ENCODE measurements at regions not wholly inside any gene's neighbourhood (a gene's known extent, or its start where the extent isn't known, plus 50 kb on each side); places are given as distances from the start of the nearest gene placed in this dataset.

DNA sequence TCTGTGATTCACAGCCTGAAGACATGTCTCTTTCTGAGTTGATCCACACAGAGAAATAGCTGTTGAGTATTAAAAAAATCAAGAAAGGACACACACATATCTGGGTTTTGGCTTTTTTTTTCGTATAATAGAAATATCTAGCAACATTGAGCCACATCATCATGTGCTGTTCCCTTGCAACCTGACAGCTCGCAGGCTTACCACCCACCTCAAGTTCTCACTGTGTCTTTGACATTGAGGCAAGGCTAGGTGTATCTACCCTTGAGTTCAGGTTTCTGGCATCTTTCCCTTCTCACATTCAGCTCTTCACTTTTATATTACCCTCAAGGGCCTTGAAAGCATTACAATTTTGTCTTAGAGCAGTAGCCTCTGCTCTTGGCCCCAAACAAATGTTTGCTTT is 490.3 kb upstream of the KIRREL3 start:
- DNase-seq (ENCODE audit: low spot score), result no peak

DNA sequence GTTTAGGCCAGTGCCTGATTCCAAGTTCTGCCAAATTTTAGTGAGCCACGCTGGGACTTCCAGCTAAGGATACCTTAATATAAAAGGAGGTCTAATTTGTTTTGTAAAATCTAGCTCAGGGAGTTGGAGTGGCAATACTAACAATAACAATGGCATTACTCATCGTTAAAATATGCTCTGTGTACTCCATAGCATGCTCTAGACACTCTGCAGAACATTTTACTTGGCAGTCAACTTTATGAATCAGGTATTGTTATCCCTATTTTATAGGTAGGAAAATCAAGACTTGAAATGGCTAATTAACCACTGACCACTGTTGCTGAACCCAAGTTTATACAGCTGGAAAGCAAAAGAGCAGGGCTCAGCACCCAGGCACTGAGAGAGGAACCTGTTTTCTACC is 485.0 kb upstream of the KIRREL3 start:
- DNase-seq (ENCODE audit: low spot score), result no peak

DNA sequence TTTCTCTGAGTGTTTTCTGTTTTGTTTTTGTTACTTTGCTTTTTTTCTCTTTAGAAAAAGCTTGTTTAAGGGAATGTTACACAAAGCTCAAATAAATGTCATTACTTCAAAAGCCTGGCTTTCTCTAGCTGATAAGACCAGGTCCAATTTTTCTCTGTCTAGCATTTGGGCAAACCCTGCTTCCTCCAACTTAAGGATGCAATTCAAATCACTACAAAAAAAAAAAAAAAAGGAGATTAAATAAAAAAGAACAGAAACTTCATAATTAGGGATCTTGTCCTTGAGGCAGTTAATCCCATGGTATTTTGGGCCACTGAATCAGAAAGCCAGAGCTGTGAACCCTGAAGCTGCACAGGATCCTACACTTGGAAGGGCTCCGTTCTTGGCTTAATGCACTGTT is 480.8 kb upstream of the KIRREL3 start:
- DNase-seq (ENCODE audit: low spot score), result no peak

DNA sequence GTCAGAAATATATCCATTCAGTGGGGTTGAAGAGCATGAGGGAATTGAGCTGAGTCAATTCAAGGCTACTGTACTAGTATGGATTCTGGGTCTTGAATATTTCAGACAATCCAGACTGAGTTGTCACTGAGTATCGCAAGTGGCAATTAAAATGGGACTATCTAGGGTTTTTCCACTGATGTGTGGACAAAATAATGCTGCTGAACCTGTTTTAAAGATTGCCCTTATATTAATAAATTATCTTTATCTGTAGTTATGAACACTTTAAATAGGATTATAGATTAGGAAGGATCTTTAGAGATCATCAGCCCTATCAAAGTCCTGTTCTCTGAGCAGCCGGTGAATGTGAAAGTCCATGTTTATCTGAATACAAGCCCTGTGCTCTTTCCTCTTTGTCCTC is 478.3 kb upstream of the KIRREL3 start:
- DNase-seq (ENCODE audit: low spot score), result no peak

DNA sequence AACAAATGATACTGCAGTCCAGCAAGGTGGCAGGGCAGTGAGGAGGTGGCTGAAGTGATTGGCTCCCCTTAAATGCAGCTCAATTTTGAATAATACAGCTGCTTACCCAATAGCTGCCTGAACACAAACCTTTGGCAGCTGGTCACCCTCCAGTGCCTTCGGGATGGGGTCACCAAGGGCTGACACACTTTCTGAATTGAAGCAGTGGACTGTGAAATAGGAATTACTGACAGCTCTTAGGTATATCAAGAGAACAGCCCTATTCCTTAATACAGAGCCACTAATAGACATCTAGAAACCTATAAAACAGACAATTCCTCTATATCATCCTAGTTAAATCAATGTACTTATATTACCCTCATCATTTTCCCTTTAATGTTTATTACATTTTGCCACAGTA is 474.2 kb upstream of the KIRREL3 start:
- DNase-seq (ENCODE audit: low spot score), result no peak

DNA sequence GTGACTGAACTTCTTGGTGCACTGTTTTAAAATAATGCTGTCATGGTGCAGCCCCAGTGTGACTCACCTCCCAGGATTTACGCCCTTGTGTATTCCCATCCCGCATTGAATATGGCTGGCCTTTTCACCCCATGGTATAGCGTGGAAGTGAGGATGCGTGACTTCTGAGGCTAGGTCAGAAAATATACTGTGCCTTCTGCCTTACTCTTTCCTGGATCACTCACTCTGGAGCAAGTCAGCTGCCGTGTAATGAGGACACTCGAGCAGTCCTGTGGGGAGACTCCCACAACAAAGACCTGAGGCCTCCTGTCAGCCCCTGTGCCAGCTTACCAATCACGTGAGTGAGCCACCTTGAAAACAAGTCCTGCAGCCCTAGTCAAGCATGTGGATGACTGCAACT is 471.9 kb upstream of the KIRREL3 start:
- DNase-seq (ENCODE audit: low spot score), result no peak

DNA sequence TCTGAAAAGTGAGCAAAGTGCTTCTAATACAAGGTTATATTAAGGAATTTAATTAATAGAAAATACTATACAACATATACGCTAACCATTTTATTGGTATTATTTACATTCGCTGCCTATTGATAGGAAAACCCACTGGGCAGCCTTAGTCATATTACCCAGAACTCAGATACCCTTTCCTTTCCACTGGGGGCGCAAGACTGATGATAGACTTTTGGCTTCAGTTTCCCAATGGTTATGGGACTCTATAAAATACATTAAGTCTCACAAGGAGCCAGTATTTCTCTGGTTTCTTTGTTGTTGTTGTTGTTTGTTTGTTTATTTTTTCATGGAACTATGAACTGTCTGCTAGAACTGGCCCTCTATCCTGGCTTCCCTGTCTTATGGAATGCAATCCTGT is 471.1 kb upstream of the KIRREL3 start:
- DNase-seq (ENCODE audit: low spot score), result no peak

DNA sequence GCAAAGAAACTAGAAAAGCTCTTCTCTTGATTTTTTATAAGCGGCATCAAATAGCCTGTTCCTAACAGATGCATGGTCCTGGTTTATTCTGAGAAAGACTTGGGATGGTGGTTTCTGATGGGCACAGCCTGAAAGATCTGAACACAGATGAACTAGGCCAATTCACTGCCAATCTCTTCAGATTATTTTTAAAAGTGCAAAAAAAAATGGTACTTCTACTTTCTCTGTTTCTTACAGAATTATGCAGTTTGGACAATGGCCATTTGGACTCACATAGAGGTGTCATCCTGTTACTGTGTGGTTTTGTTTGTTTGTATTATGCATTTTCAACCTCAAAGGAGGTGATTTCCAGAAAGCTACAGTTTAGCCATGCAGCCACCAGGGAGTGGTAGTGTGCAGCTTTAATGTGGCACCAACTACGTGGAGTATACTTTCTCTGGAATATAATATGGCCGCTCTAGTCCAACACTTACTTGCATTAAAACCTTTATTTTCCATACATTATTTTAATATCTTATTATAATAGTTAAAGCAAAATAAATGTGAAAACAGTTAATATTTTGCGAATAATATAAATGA is 469.8 kb upstream of the KIRREL3 start:
- DNase-seq (ENCODE audit: low spot score), result no peak

DNA sequence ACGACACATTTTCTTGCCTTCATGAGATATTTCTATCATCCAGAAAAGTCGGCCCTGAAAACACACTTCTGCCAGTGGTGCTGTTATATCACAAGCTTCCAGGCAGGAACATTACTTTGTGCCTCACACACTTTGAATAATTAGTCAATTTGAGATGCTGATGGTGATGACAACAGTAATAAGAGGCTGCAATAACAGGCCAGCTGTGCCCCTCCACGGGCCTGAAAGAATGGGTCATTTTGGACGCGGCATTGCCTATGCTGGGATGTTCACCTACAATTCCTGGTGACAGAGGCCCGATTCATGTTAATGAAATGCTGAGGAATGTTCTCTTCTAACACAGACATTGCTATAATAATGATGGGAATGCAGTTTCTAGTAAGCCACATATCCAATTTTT is 463.8 kb upstream of the KIRREL3 start:
- DNase-seq (ENCODE audit: low spot score), result no peak

DNA sequence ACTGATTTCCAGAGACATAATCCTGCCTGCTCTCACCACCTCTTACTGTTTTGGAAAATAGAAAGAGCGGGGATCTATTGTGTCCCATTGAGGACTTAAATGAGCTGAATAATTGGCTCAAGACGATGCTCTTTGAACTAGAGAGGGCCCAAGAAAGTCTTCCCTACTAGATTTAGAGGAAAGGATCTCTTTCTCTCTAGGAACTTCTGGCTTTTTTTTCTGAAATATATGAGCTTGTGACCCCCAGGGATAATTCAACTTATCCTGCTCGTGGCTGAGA is 461.4 kb upstream of the KIRREL3 start:
- DNase-seq (ENCODE audit: low spot score), result no peak

DNA sequence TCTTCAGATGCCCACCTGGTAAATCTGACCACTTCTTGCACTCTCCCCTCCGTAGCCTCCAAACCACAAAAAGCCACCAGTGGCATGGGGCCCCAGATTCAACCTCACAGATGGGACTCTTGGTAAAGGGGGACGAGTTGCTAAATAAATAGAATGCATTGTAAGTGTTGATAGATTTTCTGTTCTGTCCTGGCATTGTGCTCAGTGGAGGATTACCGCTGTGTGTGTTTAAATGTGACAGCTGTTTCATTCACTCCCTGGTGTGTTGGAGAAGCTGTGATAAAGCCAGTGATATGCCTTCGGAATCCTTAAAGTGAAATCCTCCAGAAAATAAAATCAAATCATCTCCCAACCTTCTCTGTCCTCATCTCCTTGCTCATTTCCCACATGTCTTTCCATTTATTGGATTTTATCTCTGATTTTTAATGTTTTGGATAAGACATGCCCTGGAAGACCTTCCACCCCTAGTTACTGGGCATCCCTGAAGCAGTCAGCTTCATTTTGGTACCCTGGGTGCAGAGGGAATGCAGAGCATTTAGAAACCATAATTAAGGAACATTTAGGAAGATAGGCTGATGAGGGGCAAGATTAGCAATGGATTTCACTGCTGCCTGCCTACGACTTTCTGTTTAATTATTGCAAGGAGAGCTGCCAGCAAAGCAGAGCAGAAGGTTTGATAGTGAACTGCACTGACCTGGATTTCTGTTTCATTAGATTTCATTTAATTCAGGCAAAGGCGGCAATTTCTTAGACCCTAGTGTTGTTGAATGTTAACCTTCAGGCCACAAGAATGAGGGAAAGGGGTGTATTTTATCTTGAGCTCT is 460.9 kb upstream of the KIRREL3 start:
- DNase-seq (ENCODE audit: low spot score), result no peak

DNA sequence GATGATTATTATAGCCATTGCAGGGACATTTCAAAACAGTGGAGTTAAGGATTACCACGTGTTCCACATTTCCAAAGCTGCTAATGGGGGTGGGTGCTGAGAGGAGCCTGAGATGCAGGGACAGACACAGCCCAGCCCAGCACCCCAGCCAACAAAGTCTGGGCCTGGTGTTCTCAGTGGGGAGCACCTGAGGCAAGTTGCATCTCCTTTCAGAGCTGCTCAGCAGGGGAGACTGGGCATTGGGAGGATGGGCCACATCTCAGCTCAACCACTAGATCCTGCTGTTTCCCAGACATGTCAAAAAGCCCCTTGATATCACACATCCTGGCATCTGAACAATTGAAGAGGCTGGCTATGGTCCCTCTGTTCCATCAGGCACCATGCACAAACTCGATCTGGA is 458.0 kb upstream of the KIRREL3 start:
- DNase-seq (ENCODE audit: low spot score), result no peak

DNA sequence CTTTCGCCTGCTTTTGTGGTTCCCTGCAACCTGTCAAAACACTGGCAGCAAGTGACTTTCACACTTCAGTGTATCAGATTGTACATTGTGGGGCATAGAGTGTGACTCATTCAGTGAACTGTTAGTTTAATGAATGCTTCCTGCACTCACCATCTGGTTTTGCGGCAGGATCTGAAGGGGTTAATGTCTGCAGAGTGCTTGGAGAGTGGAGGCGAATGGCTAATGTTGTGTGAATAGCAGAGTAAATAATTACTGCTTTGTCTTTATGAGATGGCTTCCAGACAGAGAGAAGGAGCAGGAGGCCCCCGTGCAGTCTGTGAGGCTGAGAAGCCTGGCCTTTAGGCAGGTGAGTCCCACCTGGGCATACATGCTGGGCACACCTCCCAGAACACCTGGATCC is 454.3 kb upstream of the KIRREL3 start:
- DNase-seq (ENCODE audit: low spot score), result no peak

DNA sequence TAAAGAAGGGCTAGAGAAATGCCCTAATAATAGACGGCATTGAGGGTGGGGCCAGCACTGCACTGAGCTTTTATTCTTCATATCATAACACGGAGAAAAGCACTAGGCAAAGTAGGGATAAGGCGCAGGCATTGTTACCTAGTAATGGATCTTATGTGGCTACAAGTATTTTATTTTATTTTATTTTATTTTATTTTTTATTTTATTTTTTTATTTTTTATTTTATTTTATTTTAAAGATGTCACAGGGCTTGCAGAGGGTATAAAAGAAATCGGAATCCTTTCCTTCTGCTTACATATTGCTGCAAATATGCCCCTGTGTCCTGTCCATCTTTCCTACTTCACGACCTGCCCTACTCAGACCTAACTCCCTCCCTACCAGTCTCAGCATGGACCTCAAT is 452.0 kb upstream of the KIRREL3 start:
- DNase-seq (ENCODE audit: low spot score), result no peak

DNA sequence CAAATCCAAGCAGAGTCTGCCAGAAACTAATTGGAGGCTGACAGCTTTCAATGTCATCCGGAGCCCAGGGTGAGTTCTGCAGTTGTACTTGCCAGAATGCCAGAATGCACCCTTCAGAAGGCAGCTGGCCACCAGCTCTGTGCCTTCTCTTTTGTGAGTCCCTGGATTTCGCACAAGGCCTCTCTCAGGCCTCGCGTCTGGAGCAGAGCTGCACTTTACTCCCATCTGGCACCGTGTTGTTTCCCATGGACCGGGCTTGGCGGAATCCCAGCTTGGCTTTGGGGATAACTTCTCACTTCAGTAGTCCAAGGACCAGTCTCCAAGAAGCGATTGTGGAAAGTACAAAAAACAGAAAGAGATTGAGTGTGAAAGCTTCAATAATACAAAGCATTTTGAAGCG is 451.3 kb upstream of the KIRREL3 start:
- no peak for DNase-seq (ENCODE audit: low spot score)

DNA sequence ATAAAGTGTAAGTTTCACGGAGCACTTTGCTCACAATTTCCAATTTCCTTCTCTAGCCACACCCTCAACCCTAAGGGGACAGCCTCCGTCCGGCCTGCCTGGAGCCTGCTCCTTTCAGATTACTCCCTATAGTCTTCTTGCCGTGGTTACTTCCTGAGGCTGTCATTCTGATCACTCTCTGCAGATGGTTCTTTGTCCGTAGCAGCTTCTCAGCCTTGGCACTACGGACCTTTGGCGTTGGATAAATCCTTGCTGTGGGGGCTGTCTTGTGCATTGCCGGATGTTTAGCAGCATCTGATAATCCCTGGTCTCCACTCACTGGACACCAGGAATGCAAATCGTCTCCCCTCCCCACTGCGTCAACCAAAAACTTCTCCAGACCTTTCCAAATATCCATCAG is 447.5 kb upstream of the KIRREL3 start:
- DNase-seq (ENCODE audit: low spot score), result no peak

DNA sequence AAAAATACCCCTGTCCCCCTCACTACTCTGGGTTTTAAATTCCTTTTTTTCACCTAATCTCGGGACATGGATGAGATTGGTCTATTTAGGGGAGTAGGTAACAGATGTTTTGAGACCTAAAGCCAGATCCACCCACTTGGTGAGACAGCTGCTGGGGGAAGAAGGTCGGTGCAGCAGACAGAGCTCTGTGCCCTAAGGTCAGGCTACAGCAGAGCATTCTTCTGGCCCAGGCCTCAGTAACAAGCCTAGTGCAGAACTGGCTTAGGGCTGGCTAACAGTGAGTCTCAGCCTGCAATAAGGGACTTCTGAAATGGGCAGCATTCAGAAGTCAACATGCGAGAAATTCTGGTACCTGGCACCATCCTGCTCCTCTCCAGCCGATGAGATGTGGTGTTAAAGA is 444.9 kb upstream of the KIRREL3 start:
- DNase-seq (ENCODE audit: low spot score), result no peak

DNA sequence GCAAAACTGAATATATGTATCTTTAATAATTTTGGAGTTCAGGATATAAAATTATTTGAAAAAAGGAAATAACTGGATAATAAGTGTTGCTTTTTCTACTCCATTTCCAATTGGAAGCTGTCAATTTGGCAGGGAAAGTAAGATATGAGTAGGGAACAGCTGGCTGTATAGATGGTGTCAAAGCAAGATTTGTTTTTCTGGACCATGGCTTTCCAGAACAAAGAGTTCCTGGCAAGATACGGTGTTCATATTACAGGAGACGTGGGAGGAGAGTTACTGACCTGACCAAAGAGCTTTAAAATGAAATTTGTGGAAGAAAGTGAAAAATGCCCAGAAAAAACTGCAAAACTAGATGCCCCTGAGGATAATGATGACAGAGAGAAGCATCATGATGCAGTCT is 442.7 kb upstream of the KIRREL3 start:
- DNase-seq (ENCODE audit: low spot score), result no peak

DNA sequence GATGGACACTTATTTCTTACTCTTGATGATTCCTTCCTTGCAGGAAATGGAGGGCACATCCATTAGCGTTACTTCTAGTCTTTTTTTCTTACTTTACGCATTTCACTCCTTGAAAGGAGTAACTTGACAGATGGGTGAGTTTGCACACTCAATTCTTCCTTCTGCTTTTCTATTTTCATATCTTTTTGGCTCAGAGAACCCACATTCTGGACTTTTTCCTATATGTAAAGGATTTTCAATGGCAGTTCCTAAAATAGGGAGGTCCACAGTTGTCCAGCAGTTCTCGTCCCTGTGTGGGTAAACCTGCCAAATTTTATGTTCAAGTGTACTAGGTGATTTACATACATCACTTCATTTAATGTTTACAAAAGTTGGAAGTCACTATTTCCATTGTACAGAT is 440.0 kb upstream of the KIRREL3 start:
- DNase-seq (ENCODE audit: low spot score), result no peak

DNA sequence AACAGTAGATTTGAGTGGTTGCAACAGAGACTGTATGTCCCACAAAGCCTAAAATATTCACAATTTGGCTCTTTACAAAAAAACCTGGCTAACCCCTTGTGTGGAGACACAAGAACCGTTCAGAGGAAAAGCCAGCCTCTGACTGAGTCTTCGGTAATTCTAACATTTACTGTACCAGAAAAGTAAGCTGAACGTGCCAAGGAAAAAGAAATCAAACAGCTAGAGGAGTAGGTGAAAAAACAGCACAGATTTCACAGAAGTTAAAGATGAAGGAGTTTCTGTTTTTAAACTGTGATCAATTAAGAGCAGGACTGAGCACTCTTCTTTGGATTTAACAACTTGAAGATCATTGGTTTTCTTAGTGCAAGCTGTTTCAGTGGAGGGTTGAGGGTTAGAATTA is 424.7 kb upstream of the KIRREL3 start:
- DNase-seq (ENCODE audit: low spot score), result no peak

DNA sequence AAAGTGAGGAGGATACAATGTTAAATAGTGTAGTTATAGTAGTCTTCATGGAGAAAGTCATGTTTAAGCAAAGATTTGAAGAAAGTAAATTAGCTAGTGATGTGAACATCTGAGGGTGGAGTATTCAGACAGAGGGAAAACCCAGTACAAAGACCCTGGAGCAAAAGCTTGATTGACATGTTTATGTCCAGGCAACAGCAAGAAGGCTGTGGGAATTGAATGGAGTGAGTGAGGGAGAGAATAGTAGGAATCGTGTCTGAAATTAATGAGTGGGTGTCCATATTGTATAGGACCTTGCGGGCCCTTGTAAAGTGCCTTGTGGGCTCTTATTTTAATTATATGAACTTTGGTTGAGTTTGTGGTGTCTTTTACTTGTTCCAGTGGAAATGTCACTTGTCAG is 424.1 kb upstream of the KIRREL3 start:
- DNase-seq (ENCODE audit: low spot score), result no peak

DNA sequence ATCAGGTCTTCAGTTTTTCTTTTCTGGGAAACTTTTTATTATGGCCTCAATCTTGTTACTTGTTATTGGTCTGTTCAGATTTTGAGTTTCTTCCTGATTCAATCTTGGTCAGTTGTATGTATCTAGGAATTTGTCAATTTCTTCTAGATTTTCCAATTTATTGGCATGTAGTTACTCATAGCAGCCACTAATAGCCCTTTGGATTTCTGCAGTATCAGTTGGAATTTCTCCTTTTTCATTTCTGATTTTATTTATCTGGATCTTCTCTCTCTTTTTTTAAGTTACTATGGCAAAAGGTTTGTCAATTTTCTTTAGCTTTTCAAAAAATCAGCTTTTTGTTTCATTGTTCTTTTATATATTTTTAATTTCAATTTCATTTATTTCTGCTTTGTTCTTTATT is 419.6 kb upstream of the KIRREL3 start:
- no peak for DNase-seq (ENCODE audit: low spot score)

DNA sequence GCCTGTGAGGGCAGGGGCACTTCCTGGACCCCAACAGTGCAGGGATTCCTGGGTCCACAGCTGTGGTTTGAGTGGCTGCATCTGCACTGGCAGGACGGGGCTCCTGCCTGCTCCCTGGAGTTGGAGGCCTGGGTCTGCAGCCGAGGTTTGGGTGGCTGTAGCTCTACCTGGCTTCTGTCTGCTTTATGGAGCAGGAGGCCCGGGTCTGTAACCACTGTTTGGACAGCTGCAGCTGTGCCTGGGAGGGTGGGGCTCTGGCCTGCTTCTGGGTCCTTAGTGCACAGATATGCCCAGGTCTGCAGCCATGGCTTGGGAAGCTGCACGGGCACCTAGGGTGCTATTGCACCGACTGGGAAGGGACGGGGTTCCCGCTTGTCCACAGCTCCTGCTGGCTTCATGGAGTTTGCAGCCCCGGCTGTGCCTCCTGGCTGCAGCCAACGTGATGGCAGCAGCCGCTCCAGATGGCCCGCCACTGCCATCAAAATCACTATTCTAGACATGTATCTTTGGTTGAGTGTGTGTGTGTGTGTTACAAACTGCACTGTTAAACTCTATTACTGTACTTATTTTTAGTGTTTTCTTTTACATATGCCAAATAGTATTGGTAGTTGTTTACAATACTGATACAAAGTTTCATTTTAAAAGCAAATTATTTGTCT is 412.3 kb upstream of the KIRREL3 start:
- no peak for DNase-seq (ENCODE audit: low spot score)

DNA sequence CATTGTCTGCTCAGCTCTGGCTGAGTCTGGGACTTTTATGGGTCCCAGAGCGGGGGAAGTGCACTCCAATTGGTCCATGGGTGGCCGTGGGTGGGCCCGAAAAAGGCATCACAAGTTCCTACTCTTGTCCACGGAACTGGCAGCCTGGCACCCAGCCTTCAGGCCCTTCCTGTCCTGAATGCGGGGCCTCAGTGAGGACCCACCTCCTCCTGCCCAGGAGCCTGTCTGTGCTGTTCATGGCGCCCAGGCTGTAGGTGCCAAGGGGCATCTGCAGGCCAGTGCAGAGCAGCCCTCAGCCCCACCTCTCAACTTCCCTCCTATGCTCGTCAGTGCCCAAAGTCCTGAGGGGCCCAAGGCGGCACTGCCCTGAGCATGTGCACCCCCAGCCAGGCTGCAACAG is 411.7 kb upstream of the KIRREL3 start:
- DNase-seq (ENCODE audit: low spot score), result no peak
